ENCODE measurements at regions not wholly inside any gene's neighbourhood (a gene's known extent, or its start where the extent isn't known, plus 50 kb on each side); places are given as distances from the start of the nearest gene placed in this dataset.
A peak's percentile ranks its signal among the peaks of the same experiment; 100 is the strongest.

GRCh38 chr2:181380581-181380980 is 76.6 kb upstream of the ITGA4 start:
- no peak for DNase-seq (ENCODE audit: low spot score)

GRCh38 chr2:181384923-181385322 is 72.3 kb upstream of the ITGA4 start:
- no peak for DNase-seq (ENCODE audit: low spot score)

- no peak for DNase-seq (ENCODE audit: low spot score)
Measured at GRCh38 chr2:181389524-181389923, 67.7 kb upstream of the ITGA4 start.

GRCh38 chr2:181393472-181393871 is 63.7 kb upstream of the ITGA4 start:
- DNase-seq (ENCODE audit: low spot score): peak; percentile 55

- peak; percentile 27 for DNase-seq (ENCODE audit: low spot score)
Measured at GRCh38 chr2:181394741-181395437, 62.3 kb upstream of the ITGA4 start.

- no peak for DNase-seq (ENCODE audit: low spot score)
Measured at GRCh38 chr2:181395851-181396250, 61.3 kb upstream of the ITGA4 start.

- DNase-seq (ENCODE audit: low spot score): no peak
Measured at GRCh38 chr2:181396256-181397123, 60.7 kb upstream of the ITGA4 start.

GRCh38 chr2:181397331-181397730 is 59.9 kb upstream of the ITGA4 start:
- no peak for DNase-seq (ENCODE audit: low spot score)

GRCh38 chr2:181398000-181398399 is 59.2 kb upstream of the ITGA4 start:
- DNase-seq (ENCODE audit: low spot score): no peak

- no peak for DNase-seq (ENCODE audit: low spot score)
Measured at GRCh38 chr2:181399027-181399426, 58.2 kb upstream of the ITGA4 start.

GRCh38 chr2:181404472-181404871 is 52.7 kb upstream of the ITGA4 start:
- no peak for DNase-seq (ENCODE audit: low spot score)

GRCh38 chr2:181407171-181407570 is 50.0 kb upstream of the ITGA4 start:
- no peak for DNase-seq (ENCODE audit: low spot score)

All from CD4-positive, alpha-beta T cell treated with Interleukin-2 at 100 ng/mL for 4 hours (primary cell).